Hepatocyte (in vitro differentiated cells): ENCODE measurements at regions not wholly inside any gene's neighbourhood (a gene's known extent, or its start where the extent isn't known, plus 50 kb on each side); places are given as distances from the start of the nearest gene placed in this dataset.

ENCODE experiments used
- DNase-seq: peaks from one replicate; pipeline ENCODE4 v3.0.0-alpha.2; 2016; ENCODE audit warnings: low spot score
- H2AFZ ChIP-seq: fragments of 200-600 bp; sonication (generic); 2 replicates; pipeline ENCODE4 v1.6.0; 2016; ENCODE audit warnings: antibody characterized with exemption, mild to moderate bottlenecking
- H3K27ac ChIP-seq: fragments of 200-600 bp; sonication (generic); 2 replicates; pipeline ENCODE4 v1.5.1; 2016; ENCODE audit warnings: mild to moderate bottlenecking
- H3K27me3 ChIP-seq: fragments of 200-600 bp; sonication (generic); 2 replicates; pipeline ENCODE4 v1.6.1; 2016
- H3K36me3 ChIP-seq: fragments of 200-600 bp; sonication (generic); replicated peaks from 2 replicates; pipeline ENCODE4 v1.5.1; 2016; ENCODE audit warnings: low read depth; ENCODE audit not compliant: insufficient read depth
- H3K4me1 ChIP-seq: fragments of 200-600 bp; sonication (generic); 2 replicates; pipeline ENCODE4 v1.5.1; 2016; ENCODE audit warnings: mild to moderate bottlenecking, moderate library complexity; ENCODE audit not compliant: insufficient read depth
- H3K4me2 ChIP-seq: fragments of 200-600 bp; sonication (generic); 2 replicates; pipeline ENCODE4 v1.6.0; 2016
- H3K4me3 ChIP-seq: fragments of 200-600 bp; sonication (generic); 2 replicates; pipeline ENCODE4 v1.5.1; 2016; ENCODE audit warnings: mild to moderate bottlenecking
- H3K79me2 ChIP-seq: fragments of 200-600 bp; sonication (generic); 2 replicates; pipeline ENCODE4 v1.6.0; 2017; ENCODE audit warnings: mild to moderate bottlenecking
- H3K9me2 ChIP-seq: fragments of 200-600 bp; sonication (generic); replicated peaks from 2 replicates; pipeline ENCODE4 v1.6.0; 2017; ENCODE audit warnings: mild to moderate bottlenecking; ENCODE audit not compliant: insufficient read depth
- H3K9me3 ChIP-seq: fragments of 200-600 bp; sonication (generic); 2 replicates; pipeline ENCODE4 v1.5.1; 2016; ENCODE audit warnings: low read depth, mild to moderate bottlenecking
- H4K20me1 ChIP-seq: fragments of 200-600 bp; sonication (generic); 2 replicates; pipeline ENCODE4 v1.6.0; 2016; ENCODE audit warnings: mild to moderate bottlenecking; ENCODE audit not compliant: insufficient read depth, poor library complexity, severe bottlenecking
- CTCF ChIP-seq: fragments of 200-600 bp; sonication (generic); IDR thresholded peaks from 2 replicates; pipeline ENCODE4 v1.5.1; 2016; ENCODE audit warnings: antibody characterized with exemption, mild to moderate bottlenecking; ENCODE audit not compliant: poor library complexity
- EZH2 ChIP-seq: fragments of 200-600 bp; sonication (generic); IDR thresholded peaks from 2 replicates; pipeline ENCODE4 v1.6.1; 2016; ENCODE audit warnings: antibody characterized with exemption, mild to moderate bottlenecking, borderline replicate concordance
- EZH2phosphoT487 ChIP-seq: fragments of 200-600 bp; sonication (generic); IDR thresholded peaks from one replicate; pipeline ENCODE4 v1.6.1; 2018; ENCODE audit warnings: antibody characterized with exemption, mild to moderate bottlenecking, low read depth, moderate library complexity; ENCODE audit not compliant: unreplicated experiment, severe bottlenecking
- WGBS: methylation state at CpG from one replicate; pipeline ENCODE4 v1.1.6; 2016; ENCODE audit warnings: low lambda C conversion rate; ENCODE audit errors: missing lambda C conversion rate; 5-methylcytosine and 5-hydroxymethylcytosine counted together

DNA sequence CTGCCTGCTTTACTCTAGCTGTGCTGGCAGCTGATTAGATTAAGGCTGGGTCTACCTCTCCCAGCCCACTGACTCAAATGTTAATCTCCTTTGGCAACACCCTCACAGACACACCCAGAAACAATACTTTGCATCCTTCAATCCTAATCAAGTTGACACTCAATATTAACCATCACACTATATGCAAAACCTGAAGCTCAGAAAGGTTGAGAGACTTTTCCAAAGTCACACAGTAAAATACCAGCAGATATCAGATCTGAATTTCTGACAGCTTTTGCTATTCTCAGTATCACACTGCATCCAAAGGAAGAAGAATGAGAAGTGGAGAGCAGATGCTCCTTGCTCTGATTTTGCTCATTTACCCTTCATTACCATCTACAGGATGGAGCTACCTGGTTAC, 114.9 kb upstream of the RANBP3L start:
- no peaks in the 10 kb centered on the region for H3K9me2 ChIP-seq
- H3K79me2 ChIP-seq: no peaks in the 10 kb centered on the region
- H3K4me2 ChIP-seq: no peak overlapping the region
- no peaks in the 10 kb centered on the region for H3K27me3 ChIP-seq
- no peaks in the 10 kb centered on the region for H3K9me3 ChIP-seq
- no peak for TF ChIP-seq CTCF
- no peak for TF ChIP-seq EZH2phosphoT487
- no peak for TF ChIP-seq EZH2
- no peak overlapping the region for H2AFZ ChIP-seq
- H3K4me3 ChIP-seq: no peak overlapping the region
- DNase-seq: no peak
- no peaks in the 10 kb centered on the region for H4K20me1 ChIP-seq
- peaks cover 26% of the 10 kb centered on the region for H3K4me1 ChIP-seq
- H3K27ac ChIP-seq: no peak overlapping the region
- no peaks in the 10 kb centered on the region for H3K36me3 ChIP-seq

- Histone ChIP-seq H3K4me3 (no peak overlapping the region), H3K9me3 (no peaks in the 10 kb centered on the region), H3K4me2 (no peak overlapping the region), H4K20me1 (no peaks in the 10 kb centered on the region), H3K9me2 (no peaks in the 10 kb centered on the region), H3K27me3 (no peaks in the 10 kb centered on the region), H3K4me1 (peaks cover 26% of the 10 kb centered on the region), H3K79me2 (no peaks in the 10 kb centered on the region), H2AFZ (no peak overlapping the region), H3K36me3 (no peaks in the 10 kb centered on the region), H3K27ac (peak overlapping the region; percentile 72)
- WGBS: 75% methylated on average over 3 of the region's 3 CpGs
- TF ChIP-seq EZH2 (no peak), CTCF (no peak), EZH2phosphoT487 (no peak)
- DNase-seq: no peak
Measured at GRCh38 chr5:36417221-36417620, 115.5 kb upstream of the RANBP3L start.

DNA sequence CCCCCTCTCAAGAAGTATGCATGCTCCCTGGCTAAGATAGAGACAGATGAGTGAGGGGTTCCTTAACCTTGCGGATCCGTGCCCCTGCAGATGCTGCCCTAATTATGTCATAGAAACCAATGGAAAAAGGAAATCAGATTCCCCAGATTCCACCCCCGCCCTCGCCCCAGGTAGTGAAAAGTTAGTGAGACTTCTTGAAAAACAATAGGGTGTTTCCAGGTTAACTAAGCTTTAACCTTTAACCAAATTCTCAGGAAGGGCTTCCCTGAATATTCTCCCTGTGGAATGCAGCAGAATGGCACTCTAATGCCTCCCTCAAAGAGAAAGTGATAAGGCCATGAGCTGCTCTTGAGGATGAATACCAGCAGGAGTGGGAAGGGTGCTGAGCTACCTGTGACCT, 116.0 kb upstream of the RANBP3L start:
- TF ChIP-seq EZH2 (no peak), EZH2phosphoT487 (no peak), CTCF (no peak)
- 52% methylated on average over 4 of the region's 4 CpGs for WGBS
- H3K4me1 ChIP-seq: peaks cover 26% of the 10 kb centered on the region
- no peak overlapping the region for H2AFZ ChIP-seq
- H3K27me3 ChIP-seq: no peaks in the 10 kb centered on the region
- no peaks in the 10 kb centered on the region for H4K20me1 ChIP-seq
- no peak overlapping the region for H3K4me3 ChIP-seq
- H3K9me2 ChIP-seq: no peaks in the 10 kb centered on the region
- no peak overlapping the region for H3K4me2 ChIP-seq
- H3K27ac ChIP-seq: peak overlapping the region; percentile 72
- no peaks in the 10 kb centered on the region for H3K79me2 ChIP-seq
- H3K9me3 ChIP-seq: no peaks in the 10 kb centered on the region
- no peaks in the 10 kb centered on the region for H3K36me3 ChIP-seq
- no peak for DNase-seq
